Left ventricle myocardium inferior (tissue), 1 donor: ENCODE measurements at regions not wholly inside any gene's neighbourhood (a gene's known extent, or its start where the extent isn't known, plus 50 kb on each side); places are given as distances from the start of the nearest gene placed in this dataset.
A peak's percentile ranks its signal among the peaks of the same experiment; 100 is the strongest.
"Not testable (repeated sequence)": the region's sequence is repeated elsewhere in the genome, so short reads cannot be mapped to it uniquely, and the experiment has no call there.

Experiments
- DNase-seq: peaks from one replicate; pipeline ENCODE4 v3.0.0-alpha.2; 2020
- H3K27ac ChIP-seq: fragments of 200-600 bp; replicated peaks from 2 replicates; pipeline ENCODE4 v1.8.0; 2021
- H3K27me3 ChIP-seq: fragments of 200-600 bp; 2 replicates; pipeline ENCODE4 v1.8.0; 2021; ENCODE audit warnings: low read depth
- H3K36me3 ChIP-seq: fragments of 200-600 bp; 2 replicates; pipeline ENCODE4 v1.8.0; 2021
- H3K4me1 ChIP-seq: fragments of 200-600 bp; 2 replicates; pipeline ENCODE4 v1.8.0; 2021
- H3K4me3 ChIP-seq: fragments of 200-600 bp; 2 replicates; pipeline ENCODE4 v1.8.0; 2021; ENCODE audit warnings: mild to moderate bottlenecking, moderate library complexity
- H3K9me3 ChIP-seq: fragments of 200-600 bp; replicated peaks from 2 replicates; pipeline ENCODE4 v1.8.0; 2021
- intact Hi-C: fragments of 100-400 bp; cut with micrococcal nuclease; formaldehyde crosslinking; loops from one replicate; pipeline ENCODE4 v1.11.0; 2022
- TF ChIP-seq, protein P1 (sequence below): fragments of 200-600 bp; IDR thresholded peaks from 2 replicates; pipeline ENCODE4 v1.8.0; 2021; ENCODE audit warnings: antibody characterized with exemption, mild to moderate bottlenecking, borderline replicate concordance
- donor health status: DM: no; HTN: yes; CAD: no; lungs with severe emphysema.

DNA sequence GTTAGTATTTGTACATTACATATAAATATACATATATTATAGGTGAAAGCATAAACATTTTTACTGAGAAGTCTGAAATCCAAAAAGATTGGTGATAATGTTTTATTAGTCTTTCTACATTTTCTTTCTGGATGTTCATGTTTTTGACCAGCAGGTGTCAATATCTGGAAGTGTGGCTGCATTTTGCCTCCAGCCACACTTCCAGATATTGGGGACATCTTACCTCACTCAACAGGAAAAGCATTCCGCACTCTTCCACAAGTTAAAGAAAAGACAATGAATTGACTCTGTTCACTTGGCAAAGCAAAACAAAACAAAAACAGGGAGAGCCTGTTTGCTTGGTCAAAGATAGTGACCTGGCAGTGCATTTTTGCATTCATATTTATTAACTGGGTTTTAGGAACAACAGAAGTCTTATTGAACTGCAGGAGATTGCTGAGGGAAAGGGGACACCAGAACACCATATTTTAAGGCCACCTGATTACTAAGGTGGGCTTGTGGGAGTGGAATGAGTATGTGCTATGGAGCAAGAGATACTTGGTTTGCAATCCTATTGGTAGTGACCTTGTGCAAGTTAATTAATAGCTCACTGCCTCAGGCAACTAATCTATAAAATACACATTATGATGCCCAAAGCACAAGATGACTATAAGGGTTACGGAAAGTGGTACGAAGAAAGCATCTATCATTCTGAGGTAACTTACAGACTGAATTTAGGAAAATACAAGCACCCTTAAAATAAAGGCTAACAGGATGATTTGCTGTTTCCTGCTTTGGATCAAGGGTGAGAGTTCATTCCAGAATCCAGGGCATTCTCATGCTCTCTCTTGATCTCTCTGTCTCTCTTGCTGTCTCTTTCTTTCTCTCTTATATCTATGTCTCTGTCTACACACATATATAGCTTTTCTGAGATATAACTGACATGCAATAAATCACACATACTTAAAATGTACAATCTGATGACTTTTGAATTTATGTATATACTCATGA is 389.9 kb upstream of the EMCN start:
- intact Hi-C loops, result no loop called here
- no peaks in the 10 kb centered on the region for H3K27me3 ChIP-seq
- no peak overlapping the region for H3K4me3 ChIP-seq
- DNase-seq, result no peak
- no peaks in the 10 kb centered on the region for H3K36me3 ChIP-seq
- H3K27ac ChIP-seq, result no peak overlapping the region
- TF ChIP-seq, protein P1, sequence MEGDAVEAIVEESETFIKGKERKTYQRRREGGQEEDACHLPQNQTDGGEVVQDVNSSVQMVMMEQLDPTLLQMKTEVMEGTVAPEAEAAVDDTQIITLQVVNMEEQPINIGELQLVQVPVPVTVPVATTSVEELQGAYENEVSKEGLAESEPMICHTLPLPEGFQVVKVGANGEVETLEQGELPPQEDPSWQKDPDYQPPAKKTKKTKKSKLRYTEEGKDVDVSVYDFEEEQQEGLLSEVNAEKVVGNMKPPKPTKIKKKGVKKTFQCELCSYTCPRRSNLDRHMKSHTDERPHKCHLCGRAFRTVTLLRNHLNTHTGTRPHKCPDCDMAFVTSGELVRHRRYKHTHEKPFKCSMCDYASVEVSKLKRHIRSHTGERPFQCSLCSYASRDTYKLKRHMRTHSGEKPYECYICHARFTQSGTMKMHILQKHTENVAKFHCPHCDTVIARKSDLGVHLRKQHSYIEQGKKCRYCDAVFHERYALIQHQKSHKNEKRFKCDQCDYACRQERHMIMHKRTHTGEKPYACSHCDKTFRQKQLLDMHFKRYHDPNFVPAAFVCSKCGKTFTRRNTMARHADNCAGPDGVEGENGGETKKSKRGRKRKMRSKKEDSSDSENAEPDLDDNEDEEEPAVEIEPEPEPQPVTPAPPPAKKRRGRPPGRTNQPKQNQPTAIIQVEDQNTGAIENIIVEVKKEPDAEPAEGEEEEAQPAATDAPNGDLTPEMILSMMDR, result peak; percentile 53
- H3K4me1 ChIP-seq, result no peaks in the 10 kb centered on the region
- peaks cover 7% of the 10 kb centered on the region for H3K9me3 ChIP-seq

DNA sequence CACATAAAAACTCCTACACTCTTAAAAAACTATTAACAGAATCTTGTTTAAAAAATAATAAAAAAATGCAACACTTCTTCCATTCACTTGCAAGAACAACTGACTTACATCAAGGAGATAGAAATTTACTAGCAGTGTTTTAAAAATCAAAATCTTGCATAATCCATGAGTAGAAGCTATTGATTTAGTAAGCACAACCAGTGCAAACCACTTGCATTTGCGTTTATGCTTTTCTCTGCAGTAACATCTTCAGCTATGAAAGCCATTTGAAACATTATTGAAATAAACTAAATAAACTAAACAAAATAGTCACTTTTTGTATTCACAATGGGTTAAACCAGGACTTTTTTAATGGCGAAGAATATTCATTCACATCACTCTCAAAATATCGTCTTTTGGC is 389.2 kb upstream of the EMCN start:
- intact Hi-C loops, result no loop called here

DNA sequence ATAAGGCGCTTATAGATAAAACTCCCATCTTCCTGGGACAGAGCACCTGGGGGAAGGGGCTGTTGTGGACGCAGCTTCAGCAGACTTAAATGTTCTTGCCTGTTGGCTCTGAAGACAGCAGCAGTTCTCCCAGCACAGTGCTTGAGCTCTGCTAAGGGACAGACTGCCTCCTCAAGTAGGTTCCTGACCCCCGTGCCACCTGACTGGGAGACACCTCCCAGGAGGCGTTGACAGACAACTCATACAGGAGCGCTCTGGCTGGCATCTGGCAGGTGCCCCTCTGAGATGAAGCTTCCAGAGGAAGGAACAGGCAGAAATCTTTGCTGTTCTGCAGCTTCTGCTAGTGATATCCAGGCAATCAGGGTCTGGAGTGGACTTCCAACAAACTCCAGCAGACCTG is 383.1 kb upstream of the EMCN start:
- H3K27me3 ChIP-seq, H3K9me3 ChIP-seq, intact Hi-C loops, H3K4me1 ChIP-seq, DNase-seq, H3K27ac ChIP-seq, H3K36me3 ChIP-seq, H3K4me3 ChIP-seq: not testable (repeated sequence)

More for the DNA sequence above, 389.2 kb upstream of the EMCN start:
- Histone ChIP-seq H3K27me3 (no peaks in the 10 kb centered on the region), H3K4me1 (no peaks in the 10 kb centered on the region), H3K9me3 (peaks cover 7% of the 10 kb centered on the region), H3K36me3 (no peaks in the 10 kb centered on the region), H3K27ac (no peak overlapping the region), H3K4me3 (no peak overlapping the region)
- TF ChIP-seq, protein P1, result no peak
- no peak for DNase-seq

DNA sequence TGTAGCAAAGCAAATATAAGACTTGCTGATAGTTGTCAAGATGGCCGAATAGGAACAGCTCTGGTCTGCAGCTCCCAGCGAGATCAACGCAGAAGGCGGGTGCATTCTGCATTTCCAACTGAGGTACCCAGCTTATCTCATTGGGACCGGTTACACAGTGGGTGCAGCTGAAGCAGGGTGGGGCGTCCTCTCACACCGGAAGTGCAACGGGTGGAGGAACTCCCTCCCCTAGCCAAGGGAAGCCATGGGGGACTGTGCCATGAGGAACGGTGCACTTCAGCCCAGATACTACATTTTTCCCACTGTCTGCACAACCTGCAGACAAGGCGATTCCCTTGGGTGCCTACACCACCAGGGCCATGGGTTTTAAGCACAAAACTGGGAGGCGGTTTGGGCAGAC is 382.3 kb upstream of the EMCN start:
- Histone ChIP-seq H3K27me3 (no peaks in the 10 kb centered on the region), H3K36me3 (no peaks in the 10 kb centered on the region), H3K27ac (no peak overlapping the region), H3K4me3 (no peak overlapping the region), H3K9me3 (no peaks in the 10 kb centered on the region), H3K4me1 (no peaks in the 10 kb centered on the region)
- DNase-seq, result no peak
- TF ChIP-seq, protein P1, result no peak
- intact Hi-C loops, result no loop called here

DNA sequence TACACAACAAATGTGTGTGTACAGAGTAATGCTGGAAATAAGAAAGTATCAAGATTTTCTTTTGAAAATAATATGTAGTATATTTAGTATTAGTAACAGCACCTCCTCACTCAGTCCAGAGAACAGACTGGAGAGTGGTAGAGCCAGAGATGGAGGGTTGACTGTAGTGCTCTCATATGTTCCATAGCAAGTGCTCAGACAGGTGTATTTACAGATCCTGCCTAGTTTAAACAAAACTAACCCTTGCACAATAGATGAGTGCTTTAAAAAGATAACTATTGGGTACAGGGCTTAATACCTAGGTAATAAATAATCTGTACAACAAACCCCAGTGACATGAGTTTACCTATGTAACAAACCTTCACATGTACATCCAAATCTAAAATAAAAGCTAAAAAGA is 381.0 kb upstream of the EMCN start:
- intact Hi-C loops, result no loop called here
- H3K36me3 ChIP-seq, result no peaks in the 10 kb centered on the region
- H3K27me3 ChIP-seq, result no peaks in the 10 kb centered on the region
- no peaks in the 10 kb centered on the region for H3K9me3 ChIP-seq
- DNase-seq, result no peak
- TF ChIP-seq, protein P1, result no peak
- H3K4me1 ChIP-seq, result no peaks in the 10 kb centered on the region
- no peak overlapping the region for H3K4me3 ChIP-seq
- no peak overlapping the region for H3K27ac ChIP-seq

DNA sequence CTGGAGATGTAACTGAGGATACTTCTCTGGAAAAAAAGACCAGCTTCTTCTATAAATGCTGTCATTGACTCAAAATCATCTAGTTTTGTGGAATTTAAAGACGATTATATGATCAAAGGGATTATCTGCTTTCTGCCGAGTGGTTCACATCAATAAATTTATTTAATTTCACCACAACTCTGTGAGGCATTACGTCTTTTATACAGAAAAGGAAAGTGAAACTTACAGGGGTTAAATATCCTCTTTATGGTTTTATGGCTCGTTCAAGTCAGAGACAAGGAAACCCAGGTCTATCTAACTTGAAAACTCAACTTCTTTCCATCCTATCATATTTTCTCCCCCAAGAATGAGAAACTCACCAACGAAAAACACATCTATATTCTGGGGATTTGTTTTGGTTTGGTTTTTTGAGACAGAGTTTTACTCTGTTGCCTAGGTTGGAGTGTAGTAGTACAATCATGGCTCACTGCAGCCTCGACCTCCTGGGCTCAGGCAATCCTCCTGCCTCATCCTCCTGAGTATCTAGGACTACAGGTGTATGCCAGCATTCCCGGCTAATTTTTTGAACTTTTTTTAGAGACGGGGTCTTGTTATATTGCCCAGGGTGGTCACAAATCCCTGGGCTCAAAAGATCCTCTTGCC is 377.9 kb upstream of the EMCN start:
- DNase-seq, result no peak
- intact Hi-C loops, result no loop called here
- Histone ChIP-seq H3K36me3 (no peaks in the 10 kb centered on the region), H3K4me1 (no peaks in the 10 kb centered on the region), H3K9me3 (peaks cover 18% of the 10 kb centered on the region), H3K27me3 (no peaks in the 10 kb centered on the region), H3K27ac (no peak overlapping the region), H3K4me3 (peak overlapping the region; percentile 53)
- TF ChIP-seq, protein P1, result no peak
